ENCODE measurements at regions not wholly inside any gene's neighbourhood (a gene's known extent, or its start where the extent isn't known, plus 50 kb on each side); places are given as distances from the start of the nearest gene placed in this dataset.

DNA sequence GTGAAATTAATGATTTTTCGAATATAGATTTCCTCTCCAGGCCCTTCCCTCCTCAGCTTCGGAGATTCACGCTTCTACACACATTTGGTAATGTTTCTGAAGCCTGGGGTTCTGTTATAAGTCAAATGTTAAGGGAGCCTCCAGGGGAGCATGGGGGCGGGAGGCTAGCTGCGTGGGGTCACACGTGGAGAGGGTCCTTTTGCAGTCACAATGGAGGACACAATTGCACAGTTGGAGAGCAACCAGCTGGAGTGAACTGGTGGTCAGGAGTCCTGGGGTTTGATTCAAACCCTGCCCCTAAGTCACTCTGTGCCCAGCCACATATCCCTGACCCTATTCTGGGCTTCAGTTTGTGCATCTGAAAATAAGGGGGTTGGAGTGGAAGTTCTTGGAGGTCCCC is 481.4 kb downstream of the CDK5RAP2 start:
- no peaks in the 10 kb centered on the region for H4K20me1 ChIP-seq (ENCODE audit: insufficient read depth, low read length)
- no peak overlapping the region for H2AFZ ChIP-seq (ENCODE audit: low read length)
- H3F3A ChIP-seq (ENCODE audit: insufficient read depth, low read length): no peaks in the 10 kb centered on the region

DNA sequence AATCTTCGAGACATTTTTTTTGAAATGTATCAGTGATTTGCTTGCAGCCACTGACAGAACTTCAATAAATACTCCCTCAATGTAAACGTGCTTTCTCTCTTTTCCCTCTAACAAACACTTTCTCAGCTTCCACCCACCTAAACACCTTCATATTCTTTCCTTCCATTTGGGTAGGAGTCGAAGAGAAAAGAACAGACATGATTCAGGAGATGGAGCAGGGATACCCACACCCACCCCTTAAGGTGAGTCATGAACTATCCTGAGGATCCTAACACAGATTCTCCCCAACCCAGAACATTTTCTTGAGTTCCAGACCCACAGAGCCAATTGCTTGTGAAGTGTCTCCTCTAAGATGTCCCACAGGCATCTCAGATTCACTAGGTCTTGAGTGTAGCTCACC is 488.8 kb downstream of the CDK5RAP2 start:
- Histone ChIP-seq H3K9me2 (replicated peaks; ENCODE audit: insufficient read depth, low read length) (no peaks in the 10 kb centered on the region), H3K27me3 (replicated peaks; ENCODE audit: insufficient read depth, low read length) (no peaks in the 10 kb centered on the region), H3F3A (ENCODE audit: insufficient read depth, low read length) (no peaks in the 10 kb centered on the region), H3K4me1 (ENCODE audit: low read length) (no peaks in the 10 kb centered on the region), H3K36me3 (replicated peaks; ENCODE audit: insufficient read depth, low read length) (no peaks in the 10 kb centered on the region), H2AFZ (ENCODE audit: low read length) (no peak overlapping the region), H3K4me3 (ENCODE audit: low read length) (no peak overlapping the region), H3K9me3 (replicated peaks; ENCODE audit: insufficient read depth, low read length) (no peaks in the 10 kb centered on the region), H3K27ac (ENCODE audit: low read length) (no peak overlapping the region), H3K4me2 (ENCODE audit: low read depth, low read length) (no peak overlapping the region), H4K20me1 (ENCODE audit: insufficient read depth, low read length) (no peaks in the 10 kb centered on the region), H3K79me2 (ENCODE audit: low read length) (no peaks in the 10 kb centered on the region), H3K9ac (ENCODE audit: low read length) (no peak overlapping the region)
- no peak for DNase-seq
- TF ChIP-seq EZH2 (optimal IDR thresholded peaks at IDR 0.05; ENCODE audit: low read depth, low read length): no peak
- TF ChIP-seq, protein P1, sequence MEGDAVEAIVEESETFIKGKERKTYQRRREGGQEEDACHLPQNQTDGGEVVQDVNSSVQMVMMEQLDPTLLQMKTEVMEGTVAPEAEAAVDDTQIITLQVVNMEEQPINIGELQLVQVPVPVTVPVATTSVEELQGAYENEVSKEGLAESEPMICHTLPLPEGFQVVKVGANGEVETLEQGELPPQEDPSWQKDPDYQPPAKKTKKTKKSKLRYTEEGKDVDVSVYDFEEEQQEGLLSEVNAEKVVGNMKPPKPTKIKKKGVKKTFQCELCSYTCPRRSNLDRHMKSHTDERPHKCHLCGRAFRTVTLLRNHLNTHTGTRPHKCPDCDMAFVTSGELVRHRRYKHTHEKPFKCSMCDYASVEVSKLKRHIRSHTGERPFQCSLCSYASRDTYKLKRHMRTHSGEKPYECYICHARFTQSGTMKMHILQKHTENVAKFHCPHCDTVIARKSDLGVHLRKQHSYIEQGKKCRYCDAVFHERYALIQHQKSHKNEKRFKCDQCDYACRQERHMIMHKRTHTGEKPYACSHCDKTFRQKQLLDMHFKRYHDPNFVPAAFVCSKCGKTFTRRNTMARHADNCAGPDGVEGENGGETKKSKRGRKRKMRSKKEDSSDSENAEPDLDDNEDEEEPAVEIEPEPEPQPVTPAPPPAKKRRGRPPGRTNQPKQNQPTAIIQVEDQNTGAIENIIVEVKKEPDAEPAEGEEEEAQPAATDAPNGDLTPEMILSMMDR (IDR thresholded peaks at IDR 0.05; ENCODE audit: low read length): no peak
- TF ChIP-seq EZH2phosphoT487 (IDR thresholded peaks at IDR 0.05; ENCODE audit: low read length): no peak

More for the DNA sequence above, 481.4 kb downstream of the CDK5RAP2 start:
- H3K9me2 ChIP-seq (replicated peaks; ENCODE audit: insufficient read depth, low read length): no peaks in the 10 kb centered on the region
- no peaks in the 10 kb centered on the region for H3K4me1 ChIP-seq (ENCODE audit: low read length)
- H3K27me3 ChIP-seq (replicated peaks; ENCODE audit: insufficient read depth, low read length): no peaks in the 10 kb centered on the region
- no peak overlapping the region for H3K4me2 ChIP-seq (ENCODE audit: low read depth, low read length)
- no peaks in the 10 kb centered on the region for H3K79me2 ChIP-seq (ENCODE audit: low read length)
- DNase-seq: no peak
- H3K27ac ChIP-seq (ENCODE audit: low read length): no peak overlapping the region
- H3K9ac ChIP-seq (ENCODE audit: low read length): no peak overlapping the region
- TF ChIP-seq, protein P1 (IDR thresholded peaks at IDR 0.05; ENCODE audit: low read length): no peak
- no peak for TF ChIP-seq EZH2 (optimal IDR thresholded peaks at IDR 0.05; ENCODE audit: low read depth, low read length)
- no peak for TF ChIP-seq EZH2phosphoT487 (IDR thresholded peaks at IDR 0.05; ENCODE audit: low read length)
- H3K36me3 ChIP-seq (replicated peaks; ENCODE audit: insufficient read depth, low read length): no peaks in the 10 kb centered on the region
- no peaks in the 10 kb centered on the region for H3K9me3 ChIP-seq (replicated peaks; ENCODE audit: insufficient read depth, low read length)
- no peak overlapping the region for H3K4me3 ChIP-seq (ENCODE audit: low read length)

DNA sequence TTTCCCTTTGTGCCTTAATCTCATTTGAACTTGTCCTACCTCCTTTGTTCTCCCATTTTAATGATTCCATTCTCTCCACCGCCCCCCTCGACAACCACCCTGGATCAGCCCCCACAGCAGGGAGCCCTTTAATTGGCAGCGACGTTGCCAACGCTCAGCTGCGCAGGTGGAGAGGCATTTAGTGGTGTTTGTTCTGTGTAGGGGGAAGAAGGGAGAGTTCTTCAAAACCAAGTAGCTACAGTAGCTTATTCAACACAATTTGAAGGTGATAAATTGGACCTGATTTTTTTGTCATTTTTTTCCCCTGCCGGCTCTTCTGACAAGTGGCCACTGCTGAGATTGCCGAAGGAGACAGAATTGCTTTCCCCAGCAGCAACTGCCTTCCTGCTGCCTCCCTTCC is 499.1 kb downstream of the CDK5RAP2 start:
- Histone ChIP-seq H3K27me3 (replicated peaks; ENCODE audit: insufficient read depth, low read length) (no peaks in the 10 kb centered on the region), H3K9me2 (replicated peaks; ENCODE audit: insufficient read depth, low read length) (no peaks in the 10 kb centered on the region), H3K4me3 (ENCODE audit: low read length) (no peak overlapping the region), H3K4me2 (ENCODE audit: low read depth, low read length) (no peak overlapping the region), H3K9ac (ENCODE audit: low read length) (no peak overlapping the region), H3K79me2 (ENCODE audit: low read length) (no peaks in the 10 kb centered on the region), H2AFZ (ENCODE audit: low read length) (no peak overlapping the region), H3F3A (ENCODE audit: insufficient read depth, low read length) (no peaks in the 10 kb centered on the region), H3K4me1 (ENCODE audit: low read length) (no peaks in the 10 kb centered on the region), H4K20me1 (ENCODE audit: insufficient read depth, low read length) (no peaks in the 10 kb centered on the region), H3K36me3 (replicated peaks; ENCODE audit: insufficient read depth, low read length) (no peaks in the 10 kb centered on the region), H3K9me3 (replicated peaks; ENCODE audit: insufficient read depth, low read length) (no peaks in the 10 kb centered on the region), H3K27ac (ENCODE audit: low read length) (no peak overlapping the region)
- TF ChIP-seq EZH2phosphoT487 (IDR thresholded peaks at IDR 0.05; ENCODE audit: low read length) (no peak), EZH2 (optimal IDR thresholded peaks at IDR 0.05; ENCODE audit: low read depth, low read length) (no peak)
- TF ChIP-seq, protein P1 (IDR thresholded peaks at IDR 0.05; ENCODE audit: low read length): no peak
- no peak for DNase-seq

All from MM.1S (cell line).